Prostate gland (tissue), 2 donors: ENCODE measurements at regions not wholly inside any gene's neighbourhood (a gene's known extent, or its start where the extent isn't known, plus 50 kb on each side); places are given as distances from the start of the nearest gene placed in this dataset.

Source experiments
- DNase-seq: peaks from one replicate; pipeline ENCODE4 v3.0.0-alpha.2; 2019; ENCODE audit warnings: low spot score
- H3K27ac ChIP-seq, 2 donors: fragments of 200-600 bp; sonication (generic); 2 replicates each; pipeline ENCODE4 v1.5.1; 2017 to 2019
- H3K27me3 ChIP-seq: fragments of 200-600 bp; sonication (generic); replicated peaks from 2 replicates; pipeline ENCODE4 v1.5.1; 2019; ENCODE audit not compliant: insufficient read depth
- H3K36me3 ChIP-seq, 2 donors: fragments of 200-600 bp; sonication (generic); 1 replicate in 1 of 2; 2 replicates in 1 of 2; pipeline versions ENCODE4 v1.5.1 to v1.8.1; 2017 to 2019
- H3K4me1 ChIP-seq: fragments of 200-600 bp; sonication (generic); replicated peaks from 2 replicates; pipeline ENCODE4 v1.5.1; 2019
- H3K4me3 ChIP-seq, 2 donors: fragments of 200-600 bp; sonication (generic); 2 replicates each; pipeline ENCODE4 v1.5.1; 2017 to 2019
- H3K9me3 ChIP-seq: fragments of 200-600 bp; sonication (generic); 2 replicates; pipeline ENCODE4 v1.5.1; 2017
- POLR2A ChIP-seq: fragments of 450-650 bp; IDR thresholded peaks from one replicate; pipeline ENCODE4 v1.6.1; 2016; ENCODE audit warnings: antibody characterized with exemption, mild to moderate bottlenecking
- POLR2AphosphoS5 ChIP-seq: sonication (generic); formaldehyde crosslinking; IDR thresholded peaks from one replicate; pipeline ENCODE4 v1.6.1; 2017; ENCODE audit warnings: antibody characterized with exemption
- WGBS: methylation state at CpG from one replicate; pipeline ENCODE4 v1.1.5; 2018; 5-methylcytosine and 5-hydroxymethylcytosine counted together
- intact Hi-C: fragments of 100-400 bp; cut with DNase I; formaldehyde crosslinking; loops from one replicate; pipeline ENCODE4 v1.14.2; 2022
- TF ChIP-seq, protein P1 (sequence below), 4 experiments: fragments of 200-600 bp in 2 of 4; fragments of 450-650 bp in 2 of 4; sonication (generic) in 2 of 4; IDR thresholded peaks; 1 replicate in 3 of 4; 2 replicates in 1 of 4; pipeline ENCODE4 v1.5.1; 2016 to 2019; ENCODE audit warnings: antibody characterized with exemption in 4 of 4, mild to moderate bottlenecking in 2 of 4, moderate library complexity in 2 of 4

DNA sequence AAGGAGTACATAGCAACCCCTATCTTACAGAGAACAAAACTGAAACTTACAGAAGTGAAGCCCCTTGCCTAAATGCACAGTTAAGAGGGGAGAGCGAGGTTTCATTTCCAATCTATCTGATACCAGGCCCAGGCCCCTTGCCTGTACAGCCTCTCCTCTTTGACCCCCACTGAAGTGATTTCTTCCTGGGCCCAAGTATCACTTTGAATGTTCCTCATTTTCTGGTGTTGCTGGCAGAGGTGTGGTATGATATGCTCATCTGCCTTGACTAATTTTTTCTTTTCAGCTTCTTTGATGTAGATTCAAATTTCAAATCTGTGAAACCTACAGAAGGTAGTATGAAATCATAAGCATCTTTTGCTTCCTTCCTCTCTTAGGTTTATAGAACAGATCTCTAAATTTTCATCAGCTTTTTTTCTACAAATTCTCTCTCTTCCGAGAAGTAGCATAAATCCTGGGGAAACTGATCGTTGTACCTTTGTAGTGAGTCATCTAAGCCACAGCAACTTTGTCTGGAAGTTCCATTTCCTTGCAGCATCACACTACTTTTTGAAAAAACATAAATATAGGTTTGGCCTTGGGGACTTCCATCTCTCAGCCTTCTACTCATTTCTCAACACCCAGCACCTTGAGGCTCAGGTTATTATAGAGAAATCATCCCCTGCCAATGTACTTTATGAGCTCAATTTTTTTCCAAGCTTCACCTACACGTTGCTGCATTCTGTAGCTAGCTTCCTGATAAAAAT is 402.4 kb upstream of the PTGER4 start:
- intact Hi-C loops = no loop called here
- no peak overlapping the region for H3K4me3 ChIP-seq
- no peaks in the 10 kb centered on the region for H3K27me3 ChIP-seq
- 87% methylated on average over 4 of the region's 4 CpGs for WGBS
- H3K27ac ChIP-seq = no peak overlapping the region
- TF ChIP-seq POLR2A (no peak), POLR2AphosphoS5 (no peak)
- TF ChIP-seq, protein P1, sequence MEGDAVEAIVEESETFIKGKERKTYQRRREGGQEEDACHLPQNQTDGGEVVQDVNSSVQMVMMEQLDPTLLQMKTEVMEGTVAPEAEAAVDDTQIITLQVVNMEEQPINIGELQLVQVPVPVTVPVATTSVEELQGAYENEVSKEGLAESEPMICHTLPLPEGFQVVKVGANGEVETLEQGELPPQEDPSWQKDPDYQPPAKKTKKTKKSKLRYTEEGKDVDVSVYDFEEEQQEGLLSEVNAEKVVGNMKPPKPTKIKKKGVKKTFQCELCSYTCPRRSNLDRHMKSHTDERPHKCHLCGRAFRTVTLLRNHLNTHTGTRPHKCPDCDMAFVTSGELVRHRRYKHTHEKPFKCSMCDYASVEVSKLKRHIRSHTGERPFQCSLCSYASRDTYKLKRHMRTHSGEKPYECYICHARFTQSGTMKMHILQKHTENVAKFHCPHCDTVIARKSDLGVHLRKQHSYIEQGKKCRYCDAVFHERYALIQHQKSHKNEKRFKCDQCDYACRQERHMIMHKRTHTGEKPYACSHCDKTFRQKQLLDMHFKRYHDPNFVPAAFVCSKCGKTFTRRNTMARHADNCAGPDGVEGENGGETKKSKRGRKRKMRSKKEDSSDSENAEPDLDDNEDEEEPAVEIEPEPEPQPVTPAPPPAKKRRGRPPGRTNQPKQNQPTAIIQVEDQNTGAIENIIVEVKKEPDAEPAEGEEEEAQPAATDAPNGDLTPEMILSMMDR (IDR thresholded peaks at IDR 0.05) = no peak
- H3K9me3 ChIP-seq = no peaks in the 10 kb centered on the region
- no peaks in the 10 kb centered on the region for H3K36me3 ChIP-seq
- no peak for DNase-seq
- H3K4me1 ChIP-seq = no peaks in the 10 kb centered on the region

DNA sequence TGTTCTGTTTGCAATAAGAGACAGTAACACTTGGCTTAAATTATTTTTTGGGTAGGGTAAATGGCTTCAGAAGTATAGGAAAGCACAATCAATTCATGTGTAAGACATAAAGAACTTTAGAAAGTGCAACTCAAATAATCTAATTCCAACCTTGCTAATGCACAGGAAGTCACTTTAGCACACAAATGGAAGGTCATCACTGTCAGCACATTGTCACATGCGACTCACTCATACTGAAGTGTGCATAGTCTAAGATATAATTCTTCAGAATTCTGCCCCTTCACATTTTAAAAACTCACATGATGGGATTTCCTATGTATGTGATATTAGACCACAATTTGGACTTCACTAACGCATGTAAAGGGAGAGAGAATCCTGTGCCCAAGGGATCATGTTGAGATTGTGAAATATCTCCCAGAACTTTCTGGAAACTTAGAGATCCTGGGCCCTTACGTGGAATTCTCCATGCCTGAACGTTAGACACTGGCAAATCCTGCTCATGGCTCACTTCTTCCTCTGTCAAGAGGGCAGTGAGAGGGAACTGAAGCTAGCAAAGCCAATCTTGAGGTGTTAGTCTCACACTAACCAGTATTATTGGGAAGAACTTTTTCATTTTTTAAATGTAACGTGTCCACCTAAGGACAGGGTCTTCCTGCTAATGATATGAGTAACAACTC is 403.2 kb upstream of the PTGER4 start:
- DNase-seq = no peak
- 82% methylated on average over 5 of the region's 5 CpGs for WGBS
- no peak overlapping the region for H3K4me3 ChIP-seq

DNA sequence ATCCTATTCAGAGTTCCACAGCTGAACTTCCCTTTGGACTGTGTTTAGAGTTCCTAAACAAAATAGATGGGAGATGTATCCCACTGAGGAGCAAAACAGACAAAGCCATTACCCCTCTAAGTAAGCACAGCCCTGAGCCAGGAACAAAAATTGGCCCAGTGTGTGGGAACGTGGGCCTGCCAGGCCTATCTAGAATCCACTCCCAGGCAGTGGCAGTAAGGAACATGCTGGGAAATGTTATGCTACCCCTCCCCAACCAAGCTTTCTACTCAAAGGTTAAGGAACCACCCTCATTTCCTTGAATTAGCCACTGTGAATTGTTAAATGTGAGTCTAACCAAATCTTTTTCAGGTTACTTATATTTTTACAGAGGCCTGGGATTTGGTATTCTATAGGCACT is 405.1 kb upstream of the PTGER4 start:
- no peaks in the 10 kb centered on the region for H3K4me1 ChIP-seq
- intact Hi-C loops = no loop called here
- no peak overlapping the region for H3K27ac ChIP-seq
- no peak for DNase-seq
- TF ChIP-seq, protein P1 (IDR thresholded peaks at IDR 0.05) = no peak
- no peak for TF ChIP-seq POLR2AphosphoS5
- TF ChIP-seq POLR2A = no peak
- WGBS = 71% methylated on average over 1 of the region's 1 CpG
- H3K4me3 ChIP-seq = no peak overlapping the region
- H3K27me3 ChIP-seq = no peaks in the 10 kb centered on the region
- H3K9me3 ChIP-seq = no peaks in the 10 kb centered on the region
- H3K36me3 ChIP-seq = no peaks in the 10 kb centered on the region

More for the DNA sequence above, 403.2 kb upstream of the PTGER4 start:
- intact Hi-C loops = no loop called here
- Histone ChIP-seq H3K9me3 (no peaks in the 10 kb centered on the region), H3K27ac (no peak overlapping the region), H3K36me3 (no peaks in the 10 kb centered on the region), H3K27me3 (no peaks in the 10 kb centered on the region), H3K4me1 (no peaks in the 10 kb centered on the region)
- no peak for TF ChIP-seq POLR2A

- DNase-seq = no peak
- Histone ChIP-seq H3K36me3 (no peaks in the 10 kb centered on the region), H3K4me3 (no peak overlapping the region), H3K4me1 (no peaks in the 10 kb centered on the region), H3K9me3 (no peaks in the 10 kb centered on the region), H3K27me3 (no peaks in the 10 kb centered on the region), H3K27ac (no peak overlapping the region)
- WGBS = 79% methylated on average over 1 of the region's 1 CpG
- TF ChIP-seq POLR2AphosphoS5 (no peak), POLR2A (no peak)
- TF ChIP-seq, protein P1 (IDR thresholded peaks at IDR 0.05) = no peak
- intact Hi-C loops = no loop called here
Observed at GRCh38 chr5:40273936-40274335, 405.8 kb upstream of the PTGER4 start.

DNA sequence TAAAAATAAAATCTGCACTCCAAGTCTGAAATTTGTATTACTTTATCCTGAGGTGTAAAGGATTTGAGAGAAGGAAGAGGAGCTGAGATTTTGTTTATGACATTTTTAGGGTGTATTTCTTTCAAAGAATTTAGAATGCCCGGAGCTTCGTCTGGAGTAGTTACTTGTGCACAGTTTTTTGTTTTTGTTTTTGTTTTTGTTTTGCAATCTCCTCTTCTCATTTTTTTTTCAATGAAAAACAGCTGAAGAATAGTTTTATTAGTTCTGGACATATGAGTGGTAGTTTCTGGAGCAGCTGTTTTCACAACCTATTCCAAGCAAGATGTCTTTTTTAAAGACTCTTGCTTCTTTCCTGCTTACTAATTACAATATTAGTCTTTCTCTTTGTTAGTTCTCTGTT is 408.2 kb upstream of the PTGER4 start:
- no peaks in the 10 kb centered on the region for H3K4me1 ChIP-seq
- TF ChIP-seq POLR2A (no peak), POLR2AphosphoS5 (no peak)
- TF ChIP-seq, protein P1 (IDR thresholded peaks at IDR 0.05) = no peak
- no peak overlapping the region for H3K27ac ChIP-seq
- no peaks in the 10 kb centered on the region for H3K27me3 ChIP-seq
- intact Hi-C loops = no loop called here
- no peaks in the 10 kb centered on the region for H3K9me3 ChIP-seq
- no peaks in the 10 kb centered on the region for H3K36me3 ChIP-seq
- DNase-seq = no peak
- no peak overlapping the region for H3K4me3 ChIP-seq
- WGBS = 66% methylated on average over 2 of the region's 2 CpGs
